ENCODE measurements at regions not wholly inside any gene's neighbourhood (a gene's known extent, or its start where the extent isn't known, plus 50 kb on each side); places are given as distances from the start of the nearest gene placed in this dataset.

GRCh38 chr1:106022312-106022902 is 1034.1 kb upstream of the PRMT6 start:
- TF ChIP-seq POLR2A (IDR thresholded peaks at IDR 0.05) (no peak), EP300 (IDR thresholded peaks at IDR 0.05) (no peak)
- TF ChIP-seq, protein P1, sequence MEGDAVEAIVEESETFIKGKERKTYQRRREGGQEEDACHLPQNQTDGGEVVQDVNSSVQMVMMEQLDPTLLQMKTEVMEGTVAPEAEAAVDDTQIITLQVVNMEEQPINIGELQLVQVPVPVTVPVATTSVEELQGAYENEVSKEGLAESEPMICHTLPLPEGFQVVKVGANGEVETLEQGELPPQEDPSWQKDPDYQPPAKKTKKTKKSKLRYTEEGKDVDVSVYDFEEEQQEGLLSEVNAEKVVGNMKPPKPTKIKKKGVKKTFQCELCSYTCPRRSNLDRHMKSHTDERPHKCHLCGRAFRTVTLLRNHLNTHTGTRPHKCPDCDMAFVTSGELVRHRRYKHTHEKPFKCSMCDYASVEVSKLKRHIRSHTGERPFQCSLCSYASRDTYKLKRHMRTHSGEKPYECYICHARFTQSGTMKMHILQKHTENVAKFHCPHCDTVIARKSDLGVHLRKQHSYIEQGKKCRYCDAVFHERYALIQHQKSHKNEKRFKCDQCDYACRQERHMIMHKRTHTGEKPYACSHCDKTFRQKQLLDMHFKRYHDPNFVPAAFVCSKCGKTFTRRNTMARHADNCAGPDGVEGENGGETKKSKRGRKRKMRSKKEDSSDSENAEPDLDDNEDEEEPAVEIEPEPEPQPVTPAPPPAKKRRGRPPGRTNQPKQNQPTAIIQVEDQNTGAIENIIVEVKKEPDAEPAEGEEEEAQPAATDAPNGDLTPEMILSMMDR (IDR thresholded peaks at IDR 0.05): no peak
